Colonic mucosa (tissue), 4 donors: ENCODE measurements at regions not wholly inside any gene's neighbourhood (a gene's known extent, or its start where the extent isn't known, plus 50 kb on each side); places are given as distances from the start of the nearest gene placed in this dataset.

Experiments
- DNase-seq: peaks from one replicate; pipeline ENCODE4 v3.0.0-alpha.2; 2020
- H3K27ac ChIP-seq: fragments of 200-600 bp; one replicate; pipeline ENCODE4 v1.8.0; 2021
- H3K27me3 ChIP-seq: fragments of 200-600 bp; one replicate; pipeline ENCODE4 v1.8.0; 2021
- H3K36me3 ChIP-seq: fragments of 200-600 bp; one replicate; pipeline ENCODE4 v1.8.0; 2021
- H3K4me1 ChIP-seq: fragments of 200-600 bp; one replicate; pipeline ENCODE4 v1.8.0; 2021; ENCODE audit warnings: mild to moderate bottlenecking
- H3K4me3 ChIP-seq: fragments of 200-600 bp; one replicate; pipeline ENCODE4 v1.8.0; 2021
- H3K9ac ChIP-seq, 2 donors: one replicate each; pipeline ENCODE4 v1.7.0; 2013; ENCODE audit warnings: control low read depth in 2 of 2, low read depth in 2 of 2, low read length in 2 of 2
- H3K9me3 ChIP-seq: fragments of 200-600 bp; one replicate; pipeline ENCODE4 v1.8.0; 2021
- CTCF ChIP-seq: fragments of 200-600 bp; IDR thresholded peaks from one replicate; pipeline ENCODE4 v1.8.0; 2022; ENCODE audit warnings: antibody characterized with exemption, mild to moderate bottlenecking
- intact Hi-C: fragments of 100-400 bp; cut with DNase I; formaldehyde crosslinking; loops from one replicate; pipeline ENCODE4 v1.14.1; 2022
- donor health status: healthy.
- donor health status: DM: no; HTN: no; CAD: no.
- donor health status: DM: no; HTN: no; CAD: no.

DNA sequence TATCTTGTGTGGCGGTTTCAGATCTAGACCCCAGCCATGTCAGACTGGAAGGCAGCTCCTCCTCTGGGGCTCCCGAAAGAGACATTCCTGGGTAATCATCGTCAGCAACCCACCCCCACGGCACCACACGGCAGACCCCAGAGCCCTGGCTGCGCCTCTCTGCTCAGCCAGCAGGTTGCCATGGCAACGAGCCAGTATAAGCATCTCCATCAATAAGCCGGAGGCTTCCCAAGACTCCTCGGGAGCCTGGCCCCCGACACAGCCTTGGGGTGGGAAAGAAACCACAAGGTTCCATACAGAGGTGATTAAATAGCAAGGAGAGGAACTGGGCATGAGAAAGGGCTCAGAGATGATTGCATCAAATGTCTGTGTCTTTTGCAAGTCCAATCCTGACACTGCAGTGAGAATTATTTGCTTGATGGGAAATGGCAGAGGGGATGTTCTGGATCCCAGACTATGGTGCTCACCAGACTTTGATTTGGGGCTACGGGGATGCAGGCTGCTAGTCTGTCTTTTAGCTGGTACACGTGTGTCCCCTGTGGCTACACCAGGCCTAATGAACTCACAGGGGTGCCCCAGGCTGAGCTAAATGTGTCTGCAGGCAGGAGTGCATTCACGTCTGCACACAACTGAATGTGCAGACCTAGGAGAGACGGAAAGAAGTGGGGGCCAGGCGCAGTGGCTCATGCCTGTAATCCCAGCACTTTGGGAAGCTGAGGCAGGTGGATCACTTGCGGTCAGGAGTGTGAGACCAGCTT, 320.5 kb upstream of the TNRC6C start:
- no peaks in the 10 kb centered on the region for H3K9me3 ChIP-seq
- no peak for TF ChIP-seq CTCF
- no peaks in the 10 kb centered on the region for H3K27me3 ChIP-seq
- no peak overlapping the region for H3K9ac ChIP-seq
- no peak for DNase-seq
- H3K27ac ChIP-seq: no peak overlapping the region
- no peak overlapping the region for H3K4me3 ChIP-seq
- intact Hi-C loops: no loop called here
- no peaks in the 10 kb centered on the region for H3K4me1 ChIP-seq
- H3K36me3 ChIP-seq: no peaks in the 10 kb centered on the region

GRCh38 chr17:77640252-77640651, 318.3 kb upstream of the TNRC6C start:
- Histone ChIP-seq H3K9me3 (no peaks in the 10 kb centered on the region), H3K27me3 (no peaks in the 10 kb centered on the region), H3K36me3 (no peaks in the 10 kb centered on the region), H3K9ac (no peak overlapping the region), H3K27ac (no peak overlapping the region), H3K4me3 (no peak overlapping the region), H3K4me1 (no peaks in the 10 kb centered on the region)
- no peak for TF ChIP-seq CTCF
- intact Hi-C loops: no loop called here
- DNase-seq: no peak

GRCh38 chr17:77640916-77641605, 317.4 kb upstream of the TNRC6C start:
- no peaks in the 10 kb centered on the region for H3K4me1 ChIP-seq

GRCh38 chr17:77641718-77642117, 316.8 kb upstream of the TNRC6C start:
- no peak overlapping the region for H3K4me3 ChIP-seq
- intact Hi-C loops: no loop called here
- H3K36me3 ChIP-seq: no peaks in the 10 kb centered on the region
- H3K9ac ChIP-seq: no peak overlapping the region
- no peak for DNase-seq
- no peaks in the 10 kb centered on the region for H3K9me3 ChIP-seq
- TF ChIP-seq CTCF: no peak
- no peak overlapping the region for H3K27ac ChIP-seq
- H3K27me3 ChIP-seq: no peaks in the 10 kb centered on the region
- no peaks in the 10 kb centered on the region for H3K4me1 ChIP-seq

More at GRCh38 chr17:77640916-77641605, 317.4 kb upstream of the TNRC6C start:
- Histone ChIP-seq H3K27me3 (no peaks in the 10 kb centered on the region), H3K9me3 (no peaks in the 10 kb centered on the region), H3K27ac (no peak overlapping the region), H3K4me3 (no peak overlapping the region), H3K9ac (no peak overlapping the region), H3K36me3 (no peaks in the 10 kb centered on the region)
- intact Hi-C loops: no loop called here
- DNase-seq: no peak
- no peak for TF ChIP-seq CTCF

GRCh38 chr17:77644181-77645071, 314.1 kb upstream of the TNRC6C start:
- H3K4me1 ChIP-seq: no peaks in the 10 kb centered on the region
- no peaks in the 10 kb centered on the region for H3K36me3 ChIP-seq
- H3K9ac ChIP-seq: no peak overlapping the region
- no peak for TF ChIP-seq CTCF
- no peak overlapping the region for H3K27ac ChIP-seq
- H3K4me3 ChIP-seq: no peak overlapping the region
- DNase-seq: no peak
- H3K27me3 ChIP-seq: no peaks in the 10 kb centered on the region
- intact Hi-C loops: no loop called here
- no peaks in the 10 kb centered on the region for H3K9me3 ChIP-seq
